Stimulated activated CD4-positive, alpha-beta T cell treated with anti-CD3 and anti-CD28 coated beads, Interleukin-4, amount 100 ng/mL, for 48 hours (primary cell): ENCODE measurements at regions not wholly inside any gene's neighbourhood (a gene's known extent, or its start where the extent isn't known, plus 50 kb on each side); places are given as distances from the start of the nearest gene placed in this dataset.
"Not testable (repeated sequence)": the region's sequence is repeated elsewhere in the genome, so short reads cannot be mapped to it uniquely, and the experiment has no call there.

Source experiments
- DNase-seq, 2 donors: peaks; one replicate each; pipeline ENCODE4 v3.0.0-alpha.2; 2020; ENCODE audit warnings: low read depth in 2 of 2

GRCh38 chr14:55976655-55977054 is 141.6 kb upstream of the PELI2 start:
- no peak for DNase-seq

DNA sequence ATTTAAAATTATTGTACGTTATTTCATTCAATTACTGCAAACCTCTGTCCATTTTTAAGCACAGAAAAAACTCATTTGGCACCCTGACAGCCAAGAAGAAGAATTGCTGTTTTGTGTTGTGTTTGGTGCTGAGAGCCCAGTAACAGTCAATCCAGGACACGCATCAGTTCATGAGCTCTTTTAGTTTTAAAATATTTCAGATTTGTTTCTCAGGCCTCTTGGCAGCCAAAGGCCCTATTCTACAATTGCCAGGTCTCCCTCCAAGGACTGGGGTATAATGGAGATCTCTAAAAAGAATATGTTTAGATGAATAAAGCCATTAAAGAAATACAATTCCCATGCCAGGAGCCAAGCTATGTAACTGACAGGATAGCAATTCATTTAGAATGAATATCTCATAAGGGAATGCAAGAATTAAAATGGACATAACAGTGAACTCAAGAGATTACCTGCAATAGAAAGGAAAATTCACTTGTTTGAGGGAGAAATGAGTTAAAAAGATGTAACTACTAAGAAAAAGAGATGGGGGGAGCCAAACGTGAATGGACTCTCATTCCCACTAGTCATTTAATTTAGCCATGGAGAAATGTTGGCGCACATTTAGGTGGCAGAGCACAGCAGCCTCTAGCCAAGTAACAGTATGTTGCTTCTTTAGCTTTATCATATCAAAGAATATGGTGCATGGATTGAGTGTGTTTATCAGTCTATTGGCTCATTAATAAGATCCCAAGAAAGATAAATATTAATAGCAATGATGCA is 140.6 kb upstream of the PELI2 start:
- no peak for DNase-seq

- DNase-seq = no peak
These were observed 139.1 kb upstream of the PELI2 start for GRCh38 chr14:55979096-55979495.

- no peak for DNase-seq
These were observed 138.4 kb upstream of the PELI2 start for GRCh38 chr14:55979781-55980180.

GRCh38 chr14:55980970-55981369 is 137.2 kb upstream of the PELI2 start:
- no peak for DNase-seq

DNA sequence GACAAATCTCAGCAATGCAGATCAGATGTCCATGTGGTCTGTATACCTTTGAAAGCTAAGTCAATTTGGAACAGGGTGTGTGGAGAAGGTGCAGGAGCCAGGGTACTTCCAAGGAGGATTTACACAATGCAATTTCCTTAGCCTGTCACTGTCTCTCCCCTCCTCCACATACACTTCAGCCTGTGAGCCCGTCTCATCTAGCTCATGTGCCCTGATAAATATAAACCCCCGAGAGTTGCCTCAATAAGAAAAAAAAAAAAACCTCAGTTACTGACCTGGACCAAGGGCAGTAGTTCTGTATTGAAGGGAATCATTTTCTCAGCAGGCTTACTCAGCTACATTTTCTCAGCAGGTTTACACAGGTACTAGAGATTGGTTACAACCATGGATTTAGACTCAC is 132.1 kb upstream of the PELI2 start:
- DNase-seq = no peak

GRCh38 chr14:56000846-56001245 is 117.4 kb upstream of the PELI2 start:
- no peak for DNase-seq

DNA sequence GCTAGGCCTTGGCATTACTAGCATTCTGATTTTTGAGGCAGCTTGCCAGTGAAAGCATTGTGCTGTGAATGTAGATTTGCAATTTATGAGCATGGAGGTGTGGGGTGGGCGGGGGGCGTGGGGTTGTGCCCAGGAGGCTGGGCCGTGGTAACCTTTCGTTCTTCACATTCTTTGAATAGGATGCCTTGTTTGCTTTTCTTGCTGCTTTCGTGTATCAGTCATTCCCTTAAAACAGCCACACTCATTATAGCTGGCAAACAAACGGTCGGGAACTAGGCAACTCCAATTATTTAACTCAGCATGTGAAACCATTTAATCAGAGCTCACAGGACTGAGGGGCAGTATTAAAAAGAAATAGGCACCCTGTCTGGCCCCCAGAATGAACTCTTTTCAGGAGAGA is 115.9 kb upstream of the PELI2 start:
- DNase-seq = no peak

DNA sequence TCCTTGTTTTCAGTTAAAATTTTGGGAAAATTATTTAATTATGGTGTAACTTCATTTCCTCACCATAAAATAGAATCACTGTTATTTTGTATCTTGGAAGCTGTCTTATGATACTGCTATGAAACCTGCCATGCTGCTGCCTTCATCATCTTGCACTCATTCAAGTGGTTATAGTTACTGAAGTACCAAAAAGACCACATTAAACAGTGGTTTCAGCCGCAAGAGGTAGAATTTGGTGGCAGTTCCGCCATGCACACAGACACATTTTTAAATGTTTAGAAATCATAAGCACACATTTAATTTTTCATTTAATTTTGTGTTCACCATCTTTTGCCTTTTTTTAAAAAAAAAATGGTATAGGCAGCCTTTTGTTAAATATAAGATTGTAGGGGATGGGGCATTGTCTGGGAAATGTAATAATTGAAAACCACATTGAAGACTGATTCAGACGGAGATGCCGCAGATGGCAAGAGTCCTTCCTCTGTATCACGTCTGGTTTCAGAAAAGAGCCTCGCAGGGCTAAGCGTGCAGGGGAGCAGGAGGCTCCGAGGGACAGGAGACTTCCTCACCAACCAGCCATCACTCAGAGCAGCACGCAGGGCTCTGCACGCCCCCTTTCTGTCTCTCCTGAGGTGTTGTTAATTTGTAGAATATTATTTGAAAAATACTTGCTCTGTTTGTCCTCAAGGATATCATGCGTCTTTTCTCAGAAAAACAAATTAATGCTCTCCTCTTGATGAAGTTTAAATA is 115.2 kb upstream of the PELI2 start:
- DNase-seq = peak in 1 of 2 donors; percentile 50

GRCh38 chr14:56004323-56004722 is 113.9 kb upstream of the PELI2 start:
- DNase-seq = no peak

DNA sequence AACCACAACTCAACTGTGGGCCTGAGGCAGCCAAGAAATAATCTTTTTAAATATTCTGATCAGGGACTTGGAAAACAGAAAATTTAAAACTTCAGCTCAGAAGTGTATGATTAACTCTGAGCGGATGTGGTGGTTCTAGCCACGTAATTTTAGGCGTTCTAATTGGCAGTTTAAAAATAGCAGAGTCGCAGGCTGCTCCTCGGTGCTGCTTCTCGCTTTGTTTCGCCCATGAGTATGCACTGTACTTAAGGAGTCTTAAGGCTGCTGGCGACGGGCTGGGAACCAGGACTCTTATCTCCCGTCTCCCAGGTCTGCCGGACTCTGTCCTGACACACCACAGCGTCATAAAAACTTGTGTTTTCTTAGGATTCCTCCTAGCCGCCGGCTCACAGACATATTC is 113.4 kb upstream of the PELI2 start:
- no peak for DNase-seq

- no peak for DNase-seq
These were observed 112.8 kb upstream of the PELI2 start for GRCh38 chr14:56005191-56006053.

DNA sequence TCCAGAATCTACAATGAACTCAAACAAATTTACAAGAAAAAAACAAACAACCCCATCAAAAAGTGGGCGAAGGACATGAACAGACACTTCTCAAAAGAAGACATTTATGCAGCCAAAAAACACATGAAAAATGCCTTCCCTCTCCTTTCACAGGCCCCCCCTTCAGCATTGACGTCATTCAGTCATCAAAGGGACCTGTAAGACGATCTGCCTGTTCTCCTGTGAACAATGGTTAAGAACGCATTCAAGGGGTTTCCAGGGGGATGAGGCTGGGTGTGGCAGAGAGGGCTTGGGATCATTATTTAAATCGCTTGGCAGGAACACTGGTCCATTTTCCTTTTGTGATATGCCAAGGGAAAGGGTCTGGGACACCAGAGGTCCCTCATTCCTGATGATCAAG is 110.7 kb upstream of the PELI2 start:
- DNase-seq = not testable (repeated sequence)

- DNase-seq = no peak
These were observed 110.1 kb upstream of the PELI2 start for GRCh38 chr14:56008150-56008549.

DNA sequence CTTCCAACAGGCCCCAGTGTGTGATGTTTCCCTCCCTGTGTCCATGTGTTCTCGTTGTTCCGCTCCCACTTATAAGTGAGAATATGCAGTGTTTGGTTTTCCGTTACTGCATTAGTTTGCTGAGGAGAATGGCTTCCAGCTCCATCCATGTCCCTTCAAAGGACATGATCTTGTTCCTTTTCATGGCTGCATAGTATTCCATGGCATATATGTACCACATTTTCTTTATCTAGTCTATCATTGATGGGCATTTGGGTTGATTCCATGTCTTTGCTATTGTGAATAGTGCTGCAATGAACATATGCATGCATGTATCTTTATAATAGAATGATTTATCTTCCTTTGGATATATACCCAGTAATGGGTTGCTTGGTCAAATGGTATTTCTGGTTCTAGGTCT is 109.5 kb upstream of the PELI2 start:
- not testable (repeated sequence) for DNase-seq

DNA sequence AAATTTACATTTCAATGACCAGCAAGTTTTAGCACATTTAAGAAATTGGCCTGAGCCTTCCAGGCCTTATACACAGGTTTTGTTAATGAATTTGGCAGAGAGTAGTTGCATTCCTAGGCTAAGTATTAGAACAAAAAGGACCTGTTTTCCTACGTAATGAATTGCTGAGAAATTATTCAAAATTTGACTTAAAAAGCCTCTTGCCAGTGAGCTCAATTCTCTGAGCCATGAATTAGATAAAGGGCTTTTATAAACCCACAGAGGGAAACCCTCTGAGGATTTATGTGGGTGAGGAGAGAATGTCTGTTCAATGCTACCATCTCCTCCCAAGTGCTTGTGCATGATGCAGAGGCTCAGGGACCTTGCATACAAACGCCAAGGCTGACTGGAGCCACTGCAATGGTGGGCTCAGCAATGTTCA is 94.5 kb upstream of the PELI2 start:
- DNase-seq = no peak

- DNase-seq = no peak
These were observed 93.0 kb upstream of the PELI2 start for GRCh38 chr14:56025191-56025590.

DNA sequence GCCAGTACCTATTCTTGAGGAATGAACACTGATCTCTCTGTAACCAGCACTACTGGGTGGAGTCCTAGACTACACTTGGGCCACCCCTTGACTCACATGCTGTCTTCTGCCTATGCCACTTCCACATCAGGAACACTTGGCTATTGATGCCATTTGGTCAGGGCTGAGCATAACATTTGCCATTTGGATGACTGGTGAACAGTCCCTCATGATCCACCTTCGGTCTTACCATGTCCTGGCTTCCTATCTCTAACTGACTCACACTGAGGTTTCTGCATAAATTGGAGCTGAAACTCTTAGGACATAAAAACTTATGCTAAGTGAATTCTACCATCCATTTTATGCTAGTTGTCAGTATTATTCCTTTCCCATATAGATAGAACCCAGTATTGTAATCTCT is 91.7 kb upstream of the PELI2 start:
- DNase-seq = no peak

DNA sequence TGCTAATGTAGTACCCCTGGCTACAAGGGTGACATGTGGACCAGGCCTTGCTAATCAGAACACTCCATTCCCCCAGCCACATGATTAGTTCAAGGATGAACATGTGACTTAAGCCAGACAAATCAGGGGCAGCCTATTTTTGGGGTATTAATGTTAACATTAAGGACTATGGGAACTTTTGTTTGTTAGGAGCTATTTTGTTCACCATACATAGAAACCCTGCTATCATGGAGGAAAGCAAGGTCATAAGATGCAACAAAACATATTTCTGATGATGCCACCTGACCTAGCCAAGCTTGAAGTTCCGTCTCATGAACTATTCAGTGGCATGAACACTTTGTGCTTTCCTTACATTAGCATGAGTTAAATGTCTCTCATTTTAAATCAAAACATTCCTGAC is 90.8 kb upstream of the PELI2 start:
- DNase-seq = no peak

GRCh38 chr14:56027916-56028712 is 90.1 kb upstream of the PELI2 start:
- no peak for DNase-seq

DNA sequence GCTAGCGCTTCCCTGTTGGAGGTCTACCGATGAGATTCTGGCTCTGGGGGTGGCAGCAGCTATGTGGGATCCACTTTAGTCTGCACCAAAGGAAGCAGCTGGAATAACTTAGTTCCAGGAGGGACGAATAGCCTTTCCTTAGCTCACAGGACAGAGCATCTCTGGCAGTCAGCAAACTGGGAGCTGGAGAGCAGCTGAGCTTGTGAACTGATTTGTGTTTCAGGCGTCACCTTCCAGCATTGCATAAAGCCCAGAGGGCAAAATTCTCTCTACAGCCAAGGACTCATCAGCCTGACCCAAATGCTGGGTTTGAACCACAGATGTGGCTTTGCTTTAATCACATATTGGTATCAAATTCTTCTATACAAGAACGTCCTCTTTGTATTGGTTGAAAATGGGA is 81.9 kb upstream of the PELI2 start:
- DNase-seq = no peak

DNA sequence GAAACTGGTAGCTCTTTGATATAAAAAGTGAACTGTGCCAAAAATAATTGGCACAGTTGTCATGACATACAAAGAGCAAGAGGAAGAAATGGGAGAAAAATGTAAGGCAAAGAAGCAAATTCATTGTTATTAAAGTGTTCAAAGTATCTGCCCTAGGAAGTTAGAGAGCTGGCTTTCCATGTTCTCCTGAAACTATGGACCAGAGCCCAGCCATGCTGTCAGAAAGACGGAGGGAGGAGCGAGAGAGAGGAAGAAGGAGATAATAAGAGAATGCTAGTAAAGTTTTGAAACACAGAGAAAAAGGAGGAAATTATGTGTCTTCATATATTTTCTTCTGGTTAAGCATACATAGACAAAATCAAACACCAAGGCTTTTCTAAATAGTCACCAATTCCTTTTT is 78.1 kb upstream of the PELI2 start:
- DNase-seq = no peak
